Heart right ventricle (tissue), 16 donors: ENCODE measurements at regions not wholly inside any gene's neighbourhood (a gene's known extent, or its start where the extent isn't known, plus 50 kb on each side); places are given as distances from the start of the nearest gene placed in this dataset.
"Not testable (repeated sequence)": the region's sequence is repeated elsewhere in the genome, so short reads cannot be mapped to it uniquely, and the experiment has no call there.

ENCODE experiments used
- ATAC-seq, 8 donors: fragments of 200-7000 bp; cut with Tn5 transposase; one replicate each; pipeline ENCODE4 v1.9.1; 2020; ENCODE audit warnings: mild to moderate bottlenecking in 8 of 8, moderate library complexity in 8 of 8, moderate number of reproducible peaks in 1 of 8
- DNase-seq, 2 donors: peaks; one replicate each; pipeline ENCODE4 v3.0.0-alpha.2; 2020
- H3K27ac ChIP-seq, 10 donors: fragments of 200-600 bp; sonication (generic) in 2 of 10; one replicate each; pipeline versions ENCODE4 v1.5.0 to v1.8.0; 2020 to 2022; ENCODE audit warnings: mild to moderate bottlenecking in 3 of 10
- H3K27me3 ChIP-seq, 7 donors: fragments of 200-600 bp; one replicate each; pipeline ENCODE4 v1.8.0; 2021 to 2022; ENCODE audit warnings: mild to moderate bottlenecking in 2 of 7
- H3K36me3 ChIP-seq, 9 donors: fragments of 200-600 bp; sonication (generic) in 1 of 9; one replicate each; pipeline versions ENCODE4 v1.5.0 to v1.8.0; 2020 to 2022; ENCODE audit warnings: mild to moderate bottlenecking in 2 of 9
- H3K4me1 ChIP-seq, 9 donors: fragments of 200-600 bp; sonication (generic) in 1 of 9; one replicate each; pipeline versions ENCODE4 v1.5.0 to v1.8.0; 2020 to 2022; ENCODE audit warnings: mild to moderate bottlenecking in 4 of 9
- H3K4me3 ChIP-seq, 10 donors: fragments of 200-600 bp; sonication (generic) in 2 of 10; one replicate each; pipeline versions ENCODE4 v1.5.0 to v1.8.0; 2020 to 2022; ENCODE audit warnings: mild to moderate bottlenecking in 7 of 10, moderate library complexity in 2 of 10
- H3K9me3 ChIP-seq, 11 donors: fragments of 200-600 bp in 10 of 11; sonication (generic) in 2 of 11; one replicate each; pipeline versions ENCODE4 v1.5.0 to v1.8.0; 2013 to 2022; ENCODE audit warnings: mild to moderate bottlenecking in 2 of 11, control low read depth in 1 of 11, moderate library complexity in 1 of 11
- WGBS, 2 donors: extraction: QIAGEN DNeasy Blood & Tissue Kit; methylation state at CpG; one replicate each; pipeline ENCODE4 v1.1.7; 2013; ENCODE audit warnings: inconsistent platforms in 1 of 2; 5-methylcytosine and 5-hydroxymethylcytosine counted together
- intact Hi-C, 10 donors: fragments of 100-400 bp; cut with DNase I; formaldehyde crosslinking; loops; one replicate each; pipeline versions ENCODE4 v1.11.1 to v1.14.2; 2022
- TF ChIP-seq, protein P1 (sequence below), 9 donors: fragments of 200-600 bp; sonication (generic) in 2 of 9; IDR thresholded peaks; one replicate each; pipeline versions ENCODE4 v1.5.0 to v1.8.0; 2021 to 2022; ENCODE audit warnings: antibody characterized with exemption in 9 of 9, mild to moderate bottlenecking in 5 of 9, moderate library complexity in 1 of 9
- donor health status: Arrhythmogenic right ventricular cardiomyopathy.
- donor health status: ischemic (EF 13 %, LVEDD 7.1; RV severe dilation, severe dysfunction).
- donor health status: healthy with polysubstance abuse.
- donor health status: DM: no; HTN: yes; CAD: no.
- donor health status: DM: no; HTN: no; CAD: no.
- donor health status: ischemic (EF 25% LVEDD 6.9; RV normal size, moderate dysfunction).
- donor health status: ischemic (EF 25% LVEDD 5.7; RV mildly dilated, moderate dysfunction).
- donor health status: healthy.
- donor health status: DM: yes; HTN: yes; CAD: no.
- donor health status: Ischemic cardiomyopathy.
- donor health status: ischemic (EF 35%, LVEDD 5.7; RV mildly dilated, moderate dysfunction).
- donor health status: nonischemic (EF 11% LVEDD 7.7; RV severe dilation, severe dysfunction).
- donor health status: DM: yes; HTN: yes; CAD: no.
- donor health status: PGD.
- donor health status: ischemic (EF 29% LVEDD 5.4; RV normal size, mild dysfunction).
- donor health status: nonischemic (EF 23%, LVEDD 6.1; RV moderate dilation, normal function).

DNA sequence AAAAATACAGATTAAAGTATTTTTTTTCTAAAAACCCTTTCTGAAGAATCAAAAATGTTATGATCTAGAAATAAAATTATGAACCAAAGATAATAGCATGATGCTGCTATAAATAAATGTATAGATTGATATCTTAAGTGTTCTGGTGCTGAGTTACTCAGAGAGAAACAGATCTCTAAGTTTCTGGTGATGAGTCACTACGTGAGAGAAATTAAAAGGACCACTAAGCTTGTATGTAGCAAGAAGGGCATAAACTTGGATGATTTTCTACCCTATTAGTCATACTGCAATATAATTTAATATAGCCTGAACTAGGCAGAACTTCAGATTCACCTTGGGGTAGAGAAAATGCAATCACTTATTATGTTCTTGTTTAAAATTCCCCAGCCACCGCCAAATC, 514.8 kb downstream of the AMY1C start:
- Histone ChIP-seq H3K27ac (no peak overlapping the region), H3K9me3 (no peaks in the 10 kb centered on the region), H3K36me3 (no peaks in the 10 kb centered on the region), H3K27me3 (no peaks in the 10 kb centered on the region), H3K4me3 (no peak overlapping the region), H3K4me1 (no peaks in the 10 kb centered on the region)
- intact Hi-C loops, result no loop called here
- no peak for ATAC-seq
- WGBS, 2 donors, result 70 to 79% methylated on average over 2 of the region's 2 CpGs
- TF ChIP-seq, protein P1, sequence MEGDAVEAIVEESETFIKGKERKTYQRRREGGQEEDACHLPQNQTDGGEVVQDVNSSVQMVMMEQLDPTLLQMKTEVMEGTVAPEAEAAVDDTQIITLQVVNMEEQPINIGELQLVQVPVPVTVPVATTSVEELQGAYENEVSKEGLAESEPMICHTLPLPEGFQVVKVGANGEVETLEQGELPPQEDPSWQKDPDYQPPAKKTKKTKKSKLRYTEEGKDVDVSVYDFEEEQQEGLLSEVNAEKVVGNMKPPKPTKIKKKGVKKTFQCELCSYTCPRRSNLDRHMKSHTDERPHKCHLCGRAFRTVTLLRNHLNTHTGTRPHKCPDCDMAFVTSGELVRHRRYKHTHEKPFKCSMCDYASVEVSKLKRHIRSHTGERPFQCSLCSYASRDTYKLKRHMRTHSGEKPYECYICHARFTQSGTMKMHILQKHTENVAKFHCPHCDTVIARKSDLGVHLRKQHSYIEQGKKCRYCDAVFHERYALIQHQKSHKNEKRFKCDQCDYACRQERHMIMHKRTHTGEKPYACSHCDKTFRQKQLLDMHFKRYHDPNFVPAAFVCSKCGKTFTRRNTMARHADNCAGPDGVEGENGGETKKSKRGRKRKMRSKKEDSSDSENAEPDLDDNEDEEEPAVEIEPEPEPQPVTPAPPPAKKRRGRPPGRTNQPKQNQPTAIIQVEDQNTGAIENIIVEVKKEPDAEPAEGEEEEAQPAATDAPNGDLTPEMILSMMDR (IDR thresholded peaks at IDR 0.05), result no peak
- no peak for DNase-seq

DNA sequence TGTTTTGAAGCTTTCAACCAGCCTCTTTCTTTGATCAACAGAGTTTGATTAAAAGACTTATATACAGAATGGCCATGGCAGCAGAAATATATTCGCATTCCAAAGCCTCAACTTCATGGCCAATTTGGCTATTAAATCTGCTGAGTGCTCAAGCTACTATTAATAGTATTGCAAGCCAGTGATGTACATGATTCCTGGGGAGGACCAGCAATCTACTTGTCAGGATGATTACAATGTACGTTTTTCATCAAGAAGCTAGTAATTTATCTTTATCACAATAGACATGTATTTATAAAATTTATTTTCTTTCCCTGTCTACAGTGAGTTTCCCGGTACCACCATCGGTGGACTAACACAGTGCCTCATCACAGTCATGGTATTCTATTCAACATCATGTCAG, 515.5 kb downstream of the AMY1C start:
- TF ChIP-seq, protein P1 (IDR thresholded peaks at IDR 0.05), result no peak
- 67 to 71% methylated on average over 4 of the region's 4 CpGs for WGBS, 2 donors
- intact Hi-C loops, result no loop called here

DNA sequence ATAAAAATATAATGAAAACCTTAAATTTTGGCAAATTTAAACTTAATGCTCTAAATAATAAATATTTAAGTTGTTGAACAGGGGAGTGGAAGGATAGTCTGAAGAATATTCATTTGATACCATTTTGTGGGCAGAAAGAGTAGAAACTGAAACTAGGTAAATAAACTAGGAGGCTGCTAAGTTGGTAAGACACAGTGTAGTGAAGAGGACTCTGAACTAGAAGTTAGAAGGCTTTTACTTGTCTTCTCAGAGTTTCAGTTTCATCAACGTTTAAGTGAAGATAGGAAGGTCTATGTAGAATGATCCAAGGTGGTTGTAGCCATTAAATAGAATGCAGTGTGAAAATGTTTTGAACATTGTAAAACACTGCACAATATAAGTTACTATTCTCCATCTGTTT, 516.9 kb downstream of the AMY1C start:
- TF ChIP-seq, protein P1 (IDR thresholded peaks at IDR 0.05), result no peak
- intact Hi-C loops, result no loop called here
- DNase-seq (no peak), ATAC-seq (no peak)
- Histone ChIP-seq H3K9me3 (no peaks in the 10 kb centered on the region), H3K4me3 (no peak overlapping the region), H3K4me1 (no peaks in the 10 kb centered on the region), H3K27ac (no peak overlapping the region), H3K36me3 (no peaks in the 10 kb centered on the region), H3K27me3 (no peaks in the 10 kb centered on the region)
- 43 to 61% methylated on average over 1 of the region's 1 CpG for WGBS, 2 donors

More for the DNA sequence above, 515.5 kb downstream of the AMY1C start:
- Histone ChIP-seq H3K27ac (no peak overlapping the region), H3K27me3 (no peaks in the 10 kb centered on the region), H3K4me1 (no peaks in the 10 kb centered on the region), H3K4me3 (no peak overlapping the region), H3K9me3 (no peaks in the 10 kb centered on the region), H3K36me3 (no peaks in the 10 kb centered on the region)
- ATAC-seq (no peak), DNase-seq (no peak)

DNA sequence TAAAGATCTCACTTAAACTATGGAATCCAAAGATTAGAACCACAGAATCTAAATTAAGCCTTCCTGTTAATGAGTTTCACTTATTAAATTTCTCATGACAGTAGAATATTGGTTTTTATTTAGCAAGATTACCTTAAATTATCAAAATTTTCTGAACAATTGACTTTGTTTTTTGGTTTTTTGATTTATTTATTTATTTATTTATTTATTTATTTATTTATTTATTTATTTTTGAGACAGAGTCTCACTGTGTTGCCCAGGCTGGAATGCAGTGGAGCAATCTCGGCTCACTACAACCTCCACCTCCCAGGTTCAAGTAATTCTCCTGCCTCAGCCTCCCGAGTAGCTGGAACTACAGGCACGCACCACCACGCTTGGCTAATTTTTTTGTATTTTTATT, 538.6 kb downstream of the AMY1C start:
- H3K27ac ChIP-seq, H3K4me1 ChIP-seq, H3K36me3 ChIP-seq, H3K27me3 ChIP-seq, intact Hi-C loops, ATAC-seq, H3K9me3 ChIP-seq, H3K4me3 ChIP-seq, DNase-seq: not testable (repeated sequence)
- 91 to 94% methylated on average over 4 of the region's 4 CpGs for WGBS, 2 donors

DNA sequence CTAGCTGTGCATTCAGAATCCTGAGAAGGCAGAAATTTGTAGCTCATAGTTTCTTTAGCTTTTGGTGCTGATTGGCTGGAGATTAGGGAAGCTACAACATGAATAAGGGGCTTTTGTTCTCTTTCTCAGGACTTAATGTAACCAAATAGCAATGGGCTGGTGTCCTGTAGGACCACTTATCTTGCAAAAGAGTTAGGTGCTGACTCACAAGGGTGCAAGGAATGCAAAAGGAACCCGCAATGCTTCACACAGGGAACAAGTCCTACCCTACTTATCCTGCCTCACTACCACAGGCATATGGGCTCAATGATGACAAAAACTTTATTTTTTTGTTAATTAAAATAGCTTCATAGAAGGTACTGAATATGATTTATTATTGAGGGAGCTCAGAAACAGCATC, 541.5 kb downstream of the AMY1C start:
- Histone ChIP-seq H3K9me3 (peaks cover 0 to 7% (median 0%) of the 10 kb centered on the region in 11 donors), H3K4me3 (no peak overlapping the region), H3K4me1 (no peaks in the 10 kb centered on the region), H3K36me3 (no peaks in the 10 kb centered on the region), H3K27me3 (no peaks in the 10 kb centered on the region), H3K27ac (no peak overlapping the region)
- WGBS, 2 donors, result 37 to 89% methylated on average over 1 of the region's 1 CpG
- intact Hi-C loops, result no loop called here
- DNase-seq, result no peak
- TF ChIP-seq, protein P1 (IDR thresholded peaks at IDR 0.05), result no peak
- no peak for ATAC-seq
